KBM-7 (cell line): ENCODE measurements at regions not wholly inside any gene's neighbourhood (a gene's known extent, or its start where the extent isn't known, plus 50 kb on each side); places are given as distances from the start of the nearest gene placed in this dataset.

Experiments
- DNase-seq: peaks from one replicate; pipeline ENCODE4 v3.0.0-alpha.2; 2015
- in situ Hi-C: fragments of 300-500 bp; cut with MboI; formaldehyde crosslinking; loops from 2 replicates; pipeline ENCODE4 v1.14.3; 2020; ENCODE audit warnings: low sequenced_read_pairs, low pct_unique_long_range_greater_than_20kb, mixed read lengths

DNA sequence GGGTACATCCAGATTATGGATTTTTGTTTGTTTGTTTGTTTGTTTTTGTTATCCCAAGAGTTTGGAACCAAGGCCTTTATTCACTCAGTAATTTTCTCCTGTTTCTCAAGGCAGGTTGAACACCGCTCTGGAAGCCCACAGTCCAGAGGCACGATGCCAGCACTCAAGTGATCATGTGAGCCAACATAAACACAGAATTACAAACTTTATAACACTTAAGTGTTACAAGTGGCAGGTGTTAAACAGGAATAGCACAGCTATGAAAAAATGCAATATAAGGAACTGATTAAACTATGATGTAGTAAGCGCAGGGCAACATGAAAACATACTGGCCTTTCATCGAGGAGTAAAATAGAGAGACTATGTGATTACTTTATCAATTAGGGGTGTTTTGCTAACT, 1885.8 kb upstream of the SEL1L start:
- DNase-seq, result no peak
- in situ Hi-C loops, result no loop called here

- no peak for DNase-seq
These were observed 1888.1 kb upstream of the SEL1L start for GRCh38 chr14:83421711-83422110.

GRCh38 chr14:83425138-83425537, 1891.5 kb upstream of the SEL1L start:
- no peak for DNase-seq

More at GRCh38 chr14:83421711-83422110, 1888.1 kb upstream of the SEL1L start:
- in situ Hi-C loops, result no loop called here

GRCh38 chr14:83425706-83426105, 1892.1 kb upstream of the SEL1L start:
- DNase-seq, result no peak
- in situ Hi-C loops, result no loop called here

More at GRCh38 chr14:83425138-83425537, 1891.5 kb upstream of the SEL1L start:
- in situ Hi-C loops, result no loop called here

DNA sequence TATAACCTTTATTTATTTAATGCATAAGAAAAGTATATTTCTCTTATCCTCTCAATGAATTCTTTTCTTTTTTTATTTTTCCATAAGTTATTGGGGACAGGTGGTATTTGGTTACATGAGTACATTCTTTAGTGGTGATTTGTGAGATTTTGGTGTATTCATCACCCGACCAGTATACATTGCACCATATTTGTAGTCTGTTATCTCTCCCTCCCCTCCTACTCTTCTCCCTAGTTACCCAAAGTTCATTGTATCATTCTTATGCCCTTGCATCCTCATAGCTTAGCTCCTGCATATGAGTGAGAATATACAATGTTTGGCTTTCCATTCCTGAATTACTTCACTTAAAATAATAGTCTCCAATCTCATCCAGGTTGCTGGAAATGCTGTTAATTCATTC, 1900.0 kb upstream of the SEL1L start:
- DNase-seq, result no peak
- in situ Hi-C loops, result no loop called here

DNA sequence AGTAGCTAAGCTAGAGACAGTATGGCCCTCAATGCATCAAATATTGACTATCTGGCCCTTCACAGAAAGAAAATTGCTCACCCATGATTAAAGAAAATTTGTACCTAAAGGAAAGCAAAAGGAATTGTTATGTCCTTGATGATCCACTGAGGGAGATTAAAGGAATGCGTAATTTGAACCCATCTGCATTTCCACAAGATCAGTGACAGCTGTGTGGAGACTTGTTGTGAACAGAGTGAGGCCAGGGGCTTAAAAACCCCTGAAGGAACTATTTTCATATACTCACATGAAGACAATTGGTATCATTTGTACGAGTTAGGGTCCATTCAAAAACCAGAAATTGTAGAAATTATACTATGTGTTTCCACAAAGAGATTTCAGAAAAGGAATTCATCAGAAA, 1908.1 kb upstream of the SEL1L start:
- in situ Hi-C loops, result no loop called here
- no peak for DNase-seq

DNA sequence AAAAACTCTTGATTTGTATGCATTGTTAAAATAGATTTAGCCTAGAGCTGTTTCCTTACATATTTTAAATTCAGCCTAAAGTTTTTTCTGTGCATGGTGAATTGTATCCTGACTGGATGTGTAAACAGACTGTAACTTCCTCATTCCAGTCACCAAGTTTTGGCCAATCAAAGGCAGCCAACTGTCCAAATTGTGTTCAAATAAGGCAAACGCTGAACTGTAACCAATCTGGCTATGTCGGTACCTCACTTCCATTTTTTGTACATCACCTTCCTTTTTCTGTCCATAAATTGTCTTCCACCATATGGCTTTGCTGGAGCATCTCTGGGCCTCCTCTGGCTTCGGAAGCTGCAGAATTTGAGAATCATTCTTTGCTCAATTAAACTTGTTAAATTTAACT, 1921.9 kb upstream of the SEL1L start:
- in situ Hi-C loops, result no loop called here
- no peak for DNase-seq

- DNase-seq, result no peak
- in situ Hi-C loops, result no loop called here
These were observed 1927.9 kb upstream of the SEL1L start for GRCh38 chr14:83461521-83461920.

DNA sequence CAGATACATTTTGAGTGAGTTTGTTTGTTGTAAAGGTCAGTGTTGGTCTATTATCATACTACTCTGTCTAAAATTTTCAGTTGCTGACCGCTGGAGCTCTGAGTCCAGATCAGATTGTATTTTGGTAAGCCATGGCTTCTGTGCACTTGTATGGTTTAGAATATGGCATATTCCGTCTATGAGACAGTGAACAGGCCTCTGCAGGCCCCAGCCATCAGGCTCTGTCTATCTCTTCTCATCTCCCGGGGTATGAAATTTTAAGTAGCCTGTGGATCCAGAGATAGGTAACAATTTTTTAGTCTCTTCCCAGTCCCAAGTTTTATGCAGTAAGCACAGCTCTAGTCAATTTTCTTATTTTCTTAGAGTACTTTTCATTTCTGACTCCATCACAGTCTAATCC, 1929.1 kb upstream of the SEL1L start:
- DNase-seq, result no peak
- in situ Hi-C loops, result no loop called here

- in situ Hi-C loops, result no loop called here
- DNase-seq, result peak; percentile 51
These were observed 1929.9 kb upstream of the SEL1L start for GRCh38 chr14:83463500-83464098.

- DNase-seq, result no peak
- in situ Hi-C loops, result no loop called here
These were observed 1934.2 kb upstream of the SEL1L start for GRCh38 chr14:83467811-83468210.

DNA sequence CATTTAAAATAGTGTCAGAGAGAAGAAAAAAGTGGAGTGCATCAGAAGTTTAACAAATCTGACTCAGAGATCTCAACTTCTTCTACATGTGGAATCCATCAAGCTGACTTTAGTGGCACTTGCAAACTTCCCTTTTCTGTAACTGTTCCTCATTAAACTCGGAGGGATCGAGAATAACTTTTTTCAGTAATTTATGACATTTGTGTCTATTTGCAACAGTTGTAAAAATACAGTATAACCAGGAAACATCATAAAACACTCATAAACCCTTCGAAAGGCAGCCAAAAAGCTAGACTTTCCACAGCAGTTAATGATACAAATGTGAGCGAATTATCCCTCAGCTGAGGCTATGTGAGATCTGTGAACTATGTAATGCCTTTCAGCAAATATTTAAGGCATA, 1936.8 kb upstream of the SEL1L start:
- DNase-seq, result no peak
- in situ Hi-C loops, result no loop called here

GRCh38 chr14:83470959-83471695, 1937.5 kb upstream of the SEL1L start:
- in situ Hi-C loops, result no loop called here
- no peak for DNase-seq

DNA sequence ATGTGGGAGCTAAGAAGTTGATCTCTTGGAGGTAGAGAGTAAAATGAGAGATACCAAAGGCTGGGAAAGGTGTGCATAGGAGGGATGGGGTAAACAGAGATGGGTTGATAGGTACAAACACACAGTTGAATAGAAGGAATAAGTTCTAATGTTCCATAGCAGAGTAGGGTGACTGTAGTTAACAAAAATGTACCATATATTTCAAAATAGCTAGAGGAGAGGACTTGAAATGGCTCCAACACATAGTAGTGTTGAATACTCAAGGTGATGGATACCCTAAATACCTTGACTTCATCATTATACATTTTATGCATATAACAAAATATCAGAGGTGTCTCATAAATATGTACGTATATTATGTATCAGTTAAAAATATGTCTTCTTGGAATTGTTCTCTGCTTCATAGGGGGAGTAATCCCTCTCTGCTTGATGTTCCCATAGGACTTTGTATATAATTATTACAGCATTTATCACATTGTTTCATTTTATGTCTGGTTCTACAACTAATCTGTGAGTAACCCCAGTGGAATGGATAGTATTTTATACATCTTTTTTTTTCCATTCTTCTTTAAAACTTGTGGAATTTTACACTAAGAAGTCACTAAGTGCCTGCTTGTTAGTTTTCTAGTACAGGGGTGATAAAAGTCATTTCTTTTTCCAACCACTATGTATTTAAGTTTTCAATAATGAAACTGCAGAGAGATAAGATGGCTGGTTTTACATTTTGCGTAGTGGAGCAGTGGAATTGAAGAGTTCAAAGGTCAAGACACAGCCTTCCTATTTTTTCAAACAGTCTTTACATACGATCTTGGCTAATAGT, 1940.0 kb upstream of the SEL1L start:
- in situ Hi-C loops, result no loop called here
- DNase-seq, result no peak

DNA sequence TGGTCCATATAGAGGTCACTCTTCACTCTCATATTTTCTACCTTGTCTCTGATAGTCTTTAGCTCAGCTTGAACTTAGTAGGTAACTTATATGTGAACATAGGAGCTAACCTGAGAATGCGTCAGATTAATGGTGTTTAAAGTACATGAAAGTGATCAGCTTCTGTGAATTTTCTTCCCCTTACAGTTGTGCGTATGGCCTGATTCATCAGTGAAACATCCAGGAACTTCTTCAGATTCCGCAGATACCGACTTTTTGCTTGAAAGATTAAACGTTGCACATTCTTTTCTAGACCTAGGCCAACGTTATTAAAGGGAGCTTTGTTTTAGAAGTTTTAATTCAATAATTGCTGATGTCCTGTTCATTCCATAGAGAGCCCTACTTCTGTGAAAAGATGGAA, 1945.1 kb upstream of the SEL1L start:
- no peak for DNase-seq
- in situ Hi-C loops, result no loop called here

DNA sequence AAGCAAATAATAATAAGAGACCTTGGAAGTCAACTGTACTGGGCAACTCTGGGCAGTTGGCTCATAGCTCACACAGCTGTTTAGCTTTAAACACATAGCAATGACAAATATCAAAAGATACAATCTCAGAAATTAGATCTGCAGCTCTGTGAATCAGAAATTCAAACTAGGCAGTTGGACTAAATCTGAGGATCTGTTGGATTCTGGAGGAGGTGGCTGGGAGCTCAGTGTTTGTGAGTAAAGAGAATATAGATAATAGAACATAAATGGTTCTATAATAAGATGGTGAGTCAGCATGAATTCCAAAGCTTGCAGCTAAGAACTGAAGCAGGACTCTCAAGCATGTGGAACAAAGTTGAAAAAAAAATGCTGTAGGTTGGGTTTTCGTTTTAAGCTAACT, 1949.4 kb upstream of the SEL1L start:
- DNase-seq, result no peak
- in situ Hi-C loops, result no loop called here

- in situ Hi-C loops, result no loop called here
These were observed 1951.9 kb upstream of the SEL1L start for GRCh38 chr14:83485591-83485990.

GRCh38 chr14:83491091-83491490, 1957.4 kb upstream of the SEL1L start:
- in situ Hi-C loops, result no loop called here
- no peak for DNase-seq

More at GRCh38 chr14:83485591-83485990, 1951.9 kb upstream of the SEL1L start:
- DNase-seq, result no peak

GRCh38 chr14:83520837-83521236, 1987.2 kb upstream of the SEL1L start:
- no peak for DNase-seq

DNA sequence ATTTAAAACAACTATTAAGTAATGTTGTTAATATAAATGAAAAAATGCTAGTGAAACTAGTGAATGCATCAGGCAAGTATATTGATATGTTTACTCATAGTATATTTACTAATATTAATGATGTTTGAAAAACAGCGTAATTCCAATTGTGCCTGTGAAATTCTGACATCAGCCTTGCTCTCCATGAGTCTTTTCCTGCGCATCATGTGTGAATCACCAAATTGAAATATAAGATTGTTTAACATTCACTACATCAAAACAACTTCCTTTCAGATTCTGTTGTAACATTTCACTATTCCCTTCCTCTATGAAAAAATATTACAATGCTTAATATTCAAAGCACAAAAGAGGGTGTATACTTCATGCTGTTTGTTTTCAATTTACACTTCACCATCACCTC, 1995.9 kb upstream of the SEL1L start:
- in situ Hi-C loops, result no loop called here

More at GRCh38 chr14:83520837-83521236, 1987.2 kb upstream of the SEL1L start:
- in situ Hi-C loops, result no loop called here

More for the DNA sequence above, 1995.9 kb upstream of the SEL1L start:
- DNase-seq, result no peak
